Caco-2 (cell line): ENCODE measurements at regions not wholly inside any gene's neighbourhood (a gene's known extent, or its start where the extent isn't known, plus 50 kb on each side); places are given as distances from the start of the nearest gene placed in this dataset.

Source experiments
- BruUV-seq: library from RNA; stranded (reverse); fragments of 400-500 nt; replicated peaks from 2 replicates; lab custom pipeline; 2021; lab: Mats Ljungman, UMichigan
- CTCF ChIA-PET: fragments of 300-600 bp; sonication (Branson Sonifier 250); formaldehyde crosslinking; loops from one replicate; lab custom pipeline; 2022; ENCODE audit warnings: antibody characterized with exemption; lab: Charles Lee
- POLR2A ChIA-PET: fragments of 300-600 bp; sonication (Branson Sonifier 250); formaldehyde crosslinking; loops from one replicate; lab custom pipeline; 2022; ENCODE audit warnings: antibody characterized with exemption; lab: Charles Lee
- DNase-seq, 2 experiments: peaks; one replicate each; pipeline versions ENCODE4 v3.0.0 to v3.0.0-alpha.2; 2020 to 2022
- H3K27me3 ChIP-seq: replicated peaks from 2 replicates; pipeline ENCODE4 v1.6.0; 2011; ENCODE audit warnings: low read length; ENCODE audit not compliant: control insufficient read depth, insufficient read depth
- H3K36me3 ChIP-seq: 2 replicates; pipeline ENCODE4 v1.5.1; 2011; ENCODE audit warnings: low read length; ENCODE audit not compliant: control insufficient read depth, insufficient read depth
- H3K4me1 ChIP-seq: fragments of 250-450 bp; sonication (Bioruptor Pico); 2 replicates; pipeline ENCODE4 v1.5.1; 2020; ENCODE audit warnings: mild to moderate bottlenecking
- H3K4me3 ChIP-seq: 2 replicates; pipeline ENCODE4 v1.5.1; 2011; ENCODE audit warnings: low read depth, mild to moderate bottlenecking, control low read depth, low read length
- H3K9me3 ChIP-seq: fragments of 250-450 bp; sonication (Bioruptor Pico); 2 replicates; pipeline ENCODE4 v1.5.1; 2020; ENCODE audit warnings: mild to moderate bottlenecking, moderate library complexity
- H3K27ac Mint-ChIP-seq: one replicate; pipeline ENCODE4 v1.8.0; 2022; ENCODE audit warnings: mixed read lengths; ENCODE audit not compliant: unreplicated experiment
- H3K27me3 Mint-ChIP-seq: one replicate; pipeline ENCODE4 v1.8.0; 2022; ENCODE audit warnings: mixed read lengths; ENCODE audit not compliant: insufficient read depth, unreplicated experiment
- H3K36me3 Mint-ChIP-seq: one replicate; pipeline ENCODE4 v1.8.0; 2022; ENCODE audit warnings: mild to moderate bottlenecking, mixed read lengths; ENCODE audit not compliant: insufficient read depth, unreplicated experiment
- H3K4me1 Mint-ChIP-seq: one replicate; pipeline ENCODE4 v1.8.0; 2022; ENCODE audit warnings: low read depth, mixed read lengths; ENCODE audit not compliant: unreplicated experiment
- H3K4me3 Mint-ChIP-seq: one replicate; pipeline ENCODE4 v1.8.0; 2022; ENCODE audit warnings: mild to moderate bottlenecking, moderate library complexity, mixed read lengths; ENCODE audit not compliant: unreplicated experiment
- H3K9me3 Mint-ChIP-seq: one replicate; pipeline ENCODE4 v1.8.0; 2022; ENCODE audit warnings: mixed read lengths; ENCODE audit not compliant: unreplicated experiment
- CTCF ChIP-seq, 2 experiments: fragments of 200-600 bp in 1 of 2; IDR thresholded peaks; 1 replicate in 1 of 2; 2 replicates in 1 of 2; pipeline versions ENCODE4 v1.5.1 to v1.8.0; 2011 to 2022; ENCODE audit warnings: antibody characterized with exemption in 1 of 2, control low read depth in 1 of 2, inconsistent platforms in 1 of 2, low read depth in 1 of 2, low read length in 1 of 2, mild to moderate bottlenecking in 1 of 2, moderate library complexity in 1 of 2; ENCODE audit not compliant: insufficient read depth in 1 of 2, severe bottlenecking in 1 of 2, unreplicated experiment in 1 of 2
- intact Hi-C: fragments of 100-400 bp; cut with micrococcal nuclease; formaldehyde crosslinking; loops from one replicate; pipeline ENCODE4 v1.10.0; 2022; ENCODE audit not compliant: unreplicated experiment

GRCh38 chr11:123361110-123361509 is 69.0 kb upstream of the GRAMD1B start:
- H3K4me3 ChIP-seq: no peak overlapping the region
- BruUV-seq: no TSS peak
- Mint-ChIP-seq H3K27ac (no peak overlapping the region), H3K9me3 (no peaks in the 10 kb centered on the region), H3K4me3 (no peak overlapping the region), H3K27me3 (peaks cover 41% of the 10 kb centered on the region), H3K4me1 (no peaks in the 10 kb centered on the region), H3K36me3 (no peaks in the 10 kb centered on the region)
- H3K4me1 ChIP-seq: no peaks in the 10 kb centered on the region
- H3K9me3 ChIP-seq: no peaks in the 10 kb centered on the region
- no peak for DNase-seq
- no peak for TF ChIP-seq CTCF (IDR thresholded peaks at IDR 0.05; ENCODE audit: insufficient read depth in 1 of 2, low read depth in 1 of 2, low read length in 1 of 2, severe bottlenecking in 1 of 2, unreplicated experiment in 1 of 2)
- peaks cover 3% of the 10 kb centered on the region; the same call in 1 of the 2 replicates for H3K27me3 ChIP-seq
- intact Hi-C loops: no loop called here
- ChIA-PET POLR2A (no interaction called here), CTCF (no interaction called here)
- no peaks in the 10 kb centered on the region for H3K36me3 ChIP-seq

- no peaks in the 10 kb centered on the region for H3K4me1 ChIP-seq
- H3K27me3 ChIP-seq: peaks cover 3% of the 10 kb centered on the region; the same call in 1 of the 2 replicates
- H3K4me3 ChIP-seq: no peak overlapping the region
- POLR2A ChIA-PET: no interaction called here
- H3K27me3 Mint-ChIP-seq: peaks cover 44% of the 10 kb centered on the region
- H3K9me3 ChIP-seq: no peaks in the 10 kb centered on the region
- intact Hi-C loops: no loop called here
- H3K4me1 Mint-ChIP-seq: no peaks in the 10 kb centered on the region
- H3K36me3 ChIP-seq: no peaks in the 10 kb centered on the region
- no peaks in the 10 kb centered on the region for H3K9me3 Mint-ChIP-seq
- H3K36me3 Mint-ChIP-seq: no peaks in the 10 kb centered on the region
- CTCF ChIA-PET: interaction anchor here (0.5 kb wide), 1 partner anchor 686 kb away, joined by 3 read pairs; no protein-coding TSS in a partner anchor
- no peak for TF ChIP-seq CTCF (IDR thresholded peaks at IDR 0.05; ENCODE audit: insufficient read depth in 1 of 2, low read depth in 1 of 2, low read length in 1 of 2, severe bottlenecking in 1 of 2, unreplicated experiment in 1 of 2)
- no peak for DNase-seq
- BruUV-seq: no TSS peak
- no peak overlapping the region for H3K4me3 Mint-ChIP-seq
- H3K27ac Mint-ChIP-seq: no peak overlapping the region
Measured at GRCh38 chr11:123360267-123360936, 69.7 kb upstream of the GRAMD1B start.

- peaks cover 37% of the 10 kb centered on the region for H3K27me3 Mint-ChIP-seq
- ChIA-PET POLR2A (no interaction called here), CTCF (no interaction called here)
- H3K27me3 ChIP-seq: peaks cover 3% of the 10 kb centered on the region; the same call in 1 of the 2 replicates
- H3K9me3 Mint-ChIP-seq: no peaks in the 10 kb centered on the region
- no peak overlapping the region for H3K4me3 ChIP-seq
- no peak overlapping the region for H3K27ac Mint-ChIP-seq
- no peak for TF ChIP-seq CTCF (IDR thresholded peaks at IDR 0.05; ENCODE audit: insufficient read depth in 1 of 2, low read depth in 1 of 2, low read length in 1 of 2, severe bottlenecking in 1 of 2, unreplicated experiment in 1 of 2)
- no peaks in the 10 kb centered on the region for H3K36me3 ChIP-seq
- intact Hi-C loops: no loop called here
- no peaks in the 10 kb centered on the region for H3K4me1 Mint-ChIP-seq
- no peak for DNase-seq
- BruUV-seq: no TSS peak
- no peaks in the 10 kb centered on the region for H3K36me3 Mint-ChIP-seq
- no peaks in the 10 kb centered on the region for H3K9me3 ChIP-seq
- H3K4me3 Mint-ChIP-seq: no peak overlapping the region
- H3K4me1 ChIP-seq: no peaks in the 10 kb centered on the region
Measured at GRCh38 chr11:123357990-123358827, 71.9 kb upstream of the GRAMD1B start.
